NCI-H1694 treated with DMSO at 0.1 percent for 48 hours (cell line): ENCODE measurements at regions not wholly inside any gene's neighbourhood (a gene's known extent, or its start where the extent isn't known, plus 50 kb on each side); places are given as distances from the start of the nearest gene placed in this dataset.
A peak's percentile ranks its signal among the peaks of the same experiment; 100 is the strongest.
"Not testable (repeated sequence)": the region's sequence is repeated elsewhere in the genome, so short reads cannot be mapped to it uniquely, and the experiment has no call there.

Experiments used
- DNase-seq: peaks from one replicate; lab custom pipeline; 2025; lab: John Stamatoyannopoulos, UW

DNA sequence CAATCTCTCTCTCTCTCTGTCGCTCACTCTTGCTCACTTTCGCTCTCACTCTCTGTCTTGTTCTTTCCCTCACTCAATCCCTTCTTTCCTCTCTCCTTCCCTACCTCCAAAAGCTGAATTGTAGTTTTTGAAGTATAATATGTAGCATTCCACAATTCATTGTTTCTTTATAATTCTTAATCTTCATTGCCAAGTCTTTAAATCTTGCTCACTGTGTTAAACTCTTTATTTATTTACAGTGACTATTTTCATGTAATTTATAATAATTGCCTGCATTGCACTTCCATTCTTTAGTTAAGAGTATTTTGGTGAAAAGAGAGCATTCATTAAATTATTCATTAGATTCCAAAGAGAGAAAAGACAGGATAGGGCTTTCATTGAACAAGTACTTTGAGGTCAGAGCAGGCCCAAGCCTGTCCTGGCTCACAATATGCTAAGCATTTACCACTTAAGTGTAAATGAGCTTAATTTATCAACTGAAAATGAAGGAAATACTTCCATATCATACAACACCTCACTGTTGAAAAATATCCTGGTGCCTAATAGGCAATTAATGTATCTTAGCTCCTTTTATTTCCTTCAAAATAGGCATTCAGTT lies 257.4 kb upstream of the SLITRK1 start:
- no peak for DNase-seq

DNA sequence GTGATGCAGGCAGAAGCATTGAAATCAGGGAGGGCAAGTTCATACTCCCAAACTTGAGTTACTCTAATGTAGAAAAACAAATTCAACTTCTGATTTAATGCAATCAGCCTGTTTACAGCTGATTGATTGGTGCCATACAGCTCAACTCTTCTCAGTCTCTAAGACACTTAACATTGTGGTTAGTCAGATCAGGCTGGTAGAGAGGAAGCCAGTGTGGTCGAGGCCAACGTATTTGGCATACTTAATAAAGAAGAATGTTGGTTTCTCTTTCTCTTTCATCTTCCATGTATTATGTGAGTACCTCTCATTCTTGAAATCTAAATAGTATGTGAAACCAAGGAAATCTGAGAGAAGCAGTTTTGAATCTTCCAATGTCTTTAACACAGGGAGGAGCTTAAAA lies 255.0 kb upstream of the SLITRK1 start:
- DNase-seq, result no peak

- no peak for DNase-seq
Measured at GRCh38 chr13:84136582-84136981, 254.3 kb upstream of the SLITRK1 start.

GRCh38 chr13:84132491-84132890 lies 250.2 kb upstream of the SLITRK1 start:
- DNase-seq, result no peak

GRCh38 chr13:84131249-84131648 lies 249.0 kb upstream of the SLITRK1 start:
- no peak for DNase-seq

GRCh38 chr13:84130495-84131114 lies 248.3 kb upstream of the SLITRK1 start:
- DNase-seq, result no peak

- DNase-seq, result peak; percentile 55
Measured at GRCh38 chr13:84129966-84130365, 247.7 kb upstream of the SLITRK1 start.

DNA sequence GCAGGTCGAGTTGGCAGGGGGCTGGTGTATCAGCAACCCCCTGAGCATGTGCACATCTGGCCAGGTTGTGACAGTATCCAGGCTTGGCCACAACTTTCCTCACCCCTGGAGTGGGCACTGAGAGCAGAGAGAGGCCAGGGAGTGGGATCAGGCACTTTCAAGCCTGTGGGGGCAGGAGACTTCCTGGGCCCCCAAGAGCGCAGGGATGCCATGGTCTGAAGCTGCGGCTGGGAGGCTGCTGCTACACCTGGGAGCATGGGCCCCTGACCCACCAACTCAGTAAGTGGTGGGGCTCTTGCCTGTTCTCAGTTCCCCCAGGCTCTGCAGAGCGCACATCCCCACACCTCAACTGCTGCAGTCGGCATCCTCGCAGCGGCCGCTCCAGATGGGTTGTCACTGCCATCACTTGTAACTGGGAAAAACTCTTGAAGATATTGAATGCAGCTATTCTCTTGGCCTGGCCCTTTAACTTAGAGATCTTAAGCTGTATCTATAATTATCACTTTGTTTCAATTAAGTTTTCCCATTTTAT lies 245.4 kb upstream of the SLITRK1 start:
- DNase-seq, result no peak

GRCh38 chr13:84126671-84127171 lies 244.4 kb upstream of the SLITRK1 start:
- no peak for DNase-seq

- peak; percentile 21 for DNase-seq
Measured at GRCh38 chr13:84121456-84121855, 239.2 kb upstream of the SLITRK1 start.

DNA sequence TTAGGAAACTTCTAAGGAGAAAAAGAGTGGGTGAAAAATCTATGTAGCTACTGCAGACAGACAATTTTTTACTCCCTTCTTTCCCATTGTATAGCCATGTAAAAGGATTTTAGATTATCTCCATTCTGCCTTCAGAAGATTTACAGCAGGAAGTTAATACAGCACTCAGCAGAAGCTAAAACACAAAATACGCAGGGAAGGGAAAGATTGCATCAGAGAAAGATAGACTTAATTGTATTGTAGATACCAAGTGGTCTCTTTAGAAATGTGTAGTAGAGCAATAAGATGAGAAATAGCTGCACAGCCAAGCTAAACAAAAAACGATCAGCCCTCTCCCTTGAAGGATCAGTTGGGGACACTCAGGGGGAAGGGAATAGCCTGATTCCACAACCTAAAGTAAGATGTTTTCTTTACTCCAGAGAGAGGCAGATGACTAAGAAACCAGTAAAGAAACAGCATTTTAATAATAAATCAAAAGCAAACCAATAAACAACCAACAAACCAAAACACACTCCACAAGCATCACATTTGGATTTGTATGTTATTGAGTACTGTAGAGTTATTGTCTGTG lies 236.7 kb upstream of the SLITRK1 start:
- no peak for DNase-seq

- DNase-seq, result no peak
Measured at GRCh38 chr13:84098273-84098672, 216.0 kb upstream of the SLITRK1 start.

GRCh38 chr13:84097148-84097547 lies 214.9 kb upstream of the SLITRK1 start:
- no peak for DNase-seq

DNA sequence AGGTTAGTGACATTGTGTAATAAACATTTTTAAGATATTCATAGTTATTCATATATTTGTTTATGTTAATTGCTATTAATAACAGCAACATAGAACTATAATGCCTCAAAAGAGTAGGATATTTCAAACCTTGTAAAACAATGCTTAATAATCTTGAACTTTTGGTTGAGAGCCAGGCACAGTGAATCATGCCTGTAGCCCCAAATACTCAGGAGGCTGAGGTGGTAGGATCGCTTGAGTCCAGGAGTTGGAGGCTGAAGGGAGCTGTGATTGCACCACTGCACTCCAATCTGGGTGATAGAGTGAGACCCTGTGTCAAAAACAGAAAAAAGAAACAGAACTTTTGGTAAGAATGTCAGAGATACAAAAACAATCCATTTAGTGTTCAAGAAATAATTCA lies 213.9 kb upstream of the SLITRK1 start:
- no peak for DNase-seq

DNA sequence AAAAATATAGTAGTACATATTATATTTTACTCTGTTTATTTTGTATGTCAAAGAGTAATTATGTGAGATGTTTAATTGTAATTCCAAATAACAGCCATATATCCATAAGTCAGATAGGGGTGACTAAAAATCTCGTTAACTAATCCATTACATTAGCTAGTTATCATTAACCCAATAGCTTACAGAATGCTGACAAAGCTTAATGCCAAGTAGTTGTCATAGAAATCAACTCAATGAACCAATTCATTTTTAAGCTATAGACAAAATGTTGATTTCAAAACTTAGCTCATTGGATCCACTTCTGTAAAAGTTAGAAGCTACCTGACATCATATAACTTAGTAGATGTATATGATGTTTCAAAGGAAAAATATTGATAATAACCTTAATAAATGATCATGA lies 206.7 kb upstream of the SLITRK1 start:
- DNase-seq, result no peak

DNA sequence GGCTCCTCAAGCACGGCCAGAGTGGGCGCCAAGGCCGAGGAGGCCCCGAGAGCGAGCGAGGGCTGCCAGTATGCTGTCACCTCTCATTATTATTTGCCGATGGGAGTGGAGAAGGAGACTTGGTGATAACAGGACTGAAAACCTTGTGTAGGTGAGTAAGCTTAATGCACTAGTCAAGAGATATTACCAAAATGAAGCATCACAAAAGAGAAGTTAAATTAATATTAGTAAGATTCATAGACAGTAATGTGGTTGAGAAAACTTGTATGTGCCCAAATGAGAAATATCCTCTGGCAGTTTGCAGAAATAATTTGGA lies 204.5 kb upstream of the SLITRK1 start:
- DNase-seq, result no peak

GRCh38 chr13:84086098-84086846 lies 204.0 kb upstream of the SLITRK1 start:
- DNase-seq, result not testable (repeated sequence)

DNA sequence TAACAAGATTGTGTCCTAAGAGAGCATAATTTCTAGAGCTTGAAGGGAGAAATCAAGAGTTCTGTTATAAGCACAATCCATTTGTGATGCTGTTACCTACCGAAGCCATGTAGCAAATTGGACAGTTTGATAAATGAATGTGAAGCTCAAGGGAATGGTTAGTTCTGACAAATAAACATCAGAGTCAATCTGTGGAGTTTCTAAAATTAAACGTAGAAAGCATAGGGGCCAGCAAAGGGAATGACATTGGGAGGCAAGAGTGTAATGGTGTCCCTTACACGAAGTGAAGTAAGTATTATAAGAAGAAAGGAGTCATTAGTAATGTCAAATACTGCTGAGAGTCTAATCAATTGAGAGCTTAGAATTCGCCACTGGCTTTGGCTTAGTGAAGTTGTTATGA lies 200.2 kb upstream of the SLITRK1 start:
- DNase-seq, result no peak

DNA sequence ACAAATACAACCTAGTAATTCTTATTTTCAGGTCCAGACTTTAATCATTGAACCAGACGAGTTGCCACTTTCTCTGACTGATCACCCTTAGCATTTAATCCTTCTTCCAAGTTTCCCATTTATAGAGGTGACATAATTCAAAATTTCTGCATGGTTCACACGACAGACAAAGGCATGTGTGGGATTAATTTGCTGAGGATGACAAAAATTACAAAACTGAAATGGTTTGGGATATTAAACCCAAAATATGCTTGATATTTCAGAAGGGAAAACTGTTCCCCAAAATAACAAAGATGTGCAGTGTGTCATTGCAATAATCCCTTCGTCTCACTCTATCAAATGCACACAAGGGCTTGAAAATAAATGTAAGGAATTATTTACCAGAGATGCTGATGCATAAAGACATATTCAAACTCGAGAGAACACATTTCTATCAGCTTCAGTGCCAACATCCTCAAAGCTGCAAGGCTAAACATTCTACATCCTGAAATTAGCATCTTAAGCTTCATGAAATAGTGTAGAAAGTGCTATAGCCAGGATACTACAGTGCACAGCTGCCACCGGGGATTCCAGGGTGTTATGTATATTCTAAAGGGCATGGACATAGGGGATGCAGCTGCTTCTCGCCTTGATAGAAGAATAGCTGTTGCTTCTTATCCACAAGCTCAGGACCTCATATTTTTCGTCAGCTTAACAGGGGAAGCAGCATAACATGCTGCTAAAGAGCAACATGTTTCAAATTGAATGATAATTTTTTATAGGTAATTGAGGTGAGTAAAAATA lies 198.7 kb upstream of the SLITRK1 start:
- no peak for DNase-seq

DNA sequence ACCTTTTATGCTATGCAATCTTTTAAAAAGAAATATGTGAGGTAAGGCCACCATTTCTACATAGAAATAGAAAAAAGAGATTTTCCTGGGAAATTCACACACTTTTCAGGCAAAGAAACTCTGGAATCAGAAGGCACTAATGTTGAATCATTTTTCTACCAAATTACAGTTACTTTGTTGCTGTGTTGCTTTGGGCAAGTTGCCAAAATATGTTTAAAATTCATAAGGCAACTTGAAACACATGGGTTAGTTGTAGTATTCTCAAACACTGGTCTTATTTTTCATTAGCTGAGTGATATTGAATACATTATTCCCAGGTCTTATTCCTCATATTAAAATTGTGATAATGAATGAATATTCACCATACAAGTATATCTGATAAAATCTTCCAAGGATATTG lies 195.0 kb upstream of the SLITRK1 start:
- no peak for DNase-seq

DNA sequence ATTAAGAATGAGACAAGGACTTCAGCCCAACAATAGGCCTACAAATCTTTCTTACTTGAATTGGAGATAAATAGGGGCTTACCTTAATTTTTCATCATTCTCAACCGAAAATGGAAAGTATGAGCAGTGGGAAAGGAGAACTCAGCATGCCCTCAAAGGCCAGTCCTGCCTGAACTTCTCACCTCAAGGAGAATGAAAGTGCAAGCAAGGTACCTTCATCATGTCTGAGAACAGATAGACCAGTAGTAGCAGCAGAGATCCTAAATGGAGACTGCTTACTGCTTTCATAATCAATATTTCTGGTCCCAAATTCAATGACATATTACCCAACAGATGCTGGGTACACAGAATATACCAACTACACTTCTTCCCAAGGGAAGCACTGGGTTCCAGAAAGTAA lies 194.0 kb upstream of the SLITRK1 start:
- no peak for DNase-seq

DNA sequence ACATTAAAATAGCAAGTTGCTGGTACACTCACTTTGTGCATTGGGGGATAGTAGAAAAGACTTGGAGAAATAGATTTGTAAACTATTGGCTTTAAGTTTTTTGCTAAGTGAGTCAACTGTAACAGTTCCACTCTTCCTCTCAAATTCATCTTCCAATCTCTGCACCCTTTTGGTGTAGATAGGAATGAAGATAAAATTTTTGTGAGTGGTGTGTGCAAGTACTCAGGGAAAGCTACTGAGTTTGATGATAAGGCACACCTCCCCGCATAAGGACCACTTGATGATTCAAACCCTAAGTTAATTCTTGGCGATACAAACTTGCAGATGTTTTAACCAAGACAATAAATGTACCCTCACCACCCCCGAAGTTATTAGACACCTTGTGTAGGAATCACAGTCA lies 168.3 kb upstream of the SLITRK1 start:
- no peak for DNase-seq
